ENCODE measurements at regions not wholly inside any gene's neighbourhood (a gene's known extent, or its start where the extent isn't known, plus 50 kb on each side); places are given as distances from the start of the nearest gene placed in this dataset.

DNA sequence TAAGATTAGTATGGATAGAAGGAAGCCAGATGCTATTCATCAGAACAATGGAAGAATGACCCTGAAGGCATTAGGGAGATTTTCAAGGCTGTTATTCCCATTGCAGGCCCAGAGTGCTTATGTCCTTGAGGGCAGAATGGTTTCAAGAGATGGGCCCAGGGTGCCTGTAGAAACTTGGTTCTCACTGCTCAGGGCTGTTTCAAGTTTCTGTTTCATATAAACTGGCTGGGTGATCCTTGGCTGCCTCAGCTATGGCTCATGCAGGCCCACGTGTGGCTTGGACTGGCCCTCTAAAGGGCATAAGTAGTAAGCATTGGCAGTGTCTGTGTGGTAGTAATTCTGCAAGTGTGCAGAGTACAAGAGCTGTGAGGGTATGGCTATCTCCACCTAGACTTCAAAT lies 540.9 kb upstream of the MAN1A1 start (continued):
- TF ChIP-seq TAF7 (optimal IDR thresholded peaks at IDR 0.05; ENCODE audit: borderline replicate concordance, low read depth, low read length) (no peak), YY1 (IDR thresholded peaks at IDR 0.05; ENCODE audit: low read depth, low read length) (no peak), CEBPB (IDR thresholded peaks at IDR 0.05; ENCODE audit: low read depth, low read length) (no peak), BCL11A (IDR thresholded peaks at IDR 0.05; ENCODE audit: low read depth in 2 of 2, low read length in 2 of 2) (no peak), CHD7 (IDR thresholded peaks at IDR 0.05; ENCODE audit: insufficient replicate concordance, low read length) (no peak), SIX5 (IDR thresholded peaks at IDR 0.05; ENCODE audit: low read depth, low read length) (no peak)
